ENCODE measurements at regions not wholly inside any gene's neighbourhood (a gene's known extent, or its start where the extent isn't known, plus 50 kb on each side); places are given as distances from the start of the nearest gene placed in this dataset.

- no TSS peak for BruUV-seq (replicated peaks)
These were observed 67.0 kb upstream of the NLRP1 start for GRCh38 chr17:5651348-5651747.

More at GRCh38 chr17:5651348-5651747, 67.0 kb upstream of the NLRP1 start:
- Histone ChIP-seq H4K5ac (ENCODE audit: low read depth, low read length) (no peak overlapping the region), H3K36me3 (ENCODE audit: control insufficient read depth, insufficient read depth, low read length) (no peaks in the 10 kb centered on the region), H2BK120ac (ENCODE audit: low read depth, low read length) (no peak overlapping the region), H3K9me1 (ENCODE audit: insufficient read depth, low read length) (no peaks in the 10 kb centered on the region), H3K4me1 (ENCODE audit: control insufficient read depth, insufficient read depth, low read length) (no peaks in the 10 kb centered on the region), H3K14ac (replicated peaks; ENCODE audit: low read depth, low read length) (no peak overlapping the region), H3K27ac (ENCODE audit: insufficient read depth, low read length) (no peak overlapping the region), H4K20me1 (ENCODE audit: insufficient read depth, low read length) (no peaks in the 10 kb centered on the region), H2BK15ac (ENCODE audit: low read depth, low read length) (no peak overlapping the region), H2AK9ac (replicated peaks; ENCODE audit: low read depth, low read length, poor library complexity) (no peak overlapping the region), H3K23ac (ENCODE audit: low read depth, low read length) (no peak overlapping the region), H2AK5ac (ENCODE audit: low read depth, low read length) (no peak overlapping the region), H3K4ac (ENCODE audit: low read depth, low read length) (no peak overlapping the region), H2BK20ac (ENCODE audit: low read depth, low read length) (no peak overlapping the region), H3K4me2 (ENCODE audit: low read depth, low read length) (no peak overlapping the region), H3K56ac (ENCODE audit: extremely low read depth, insufficient read depth, low read length) (no peak overlapping the region), H3K18ac (ENCODE audit: low read depth, low read length) (no peak overlapping the region), H3K79me1 (ENCODE audit: low read depth in 1 of 2, low read length in 2 of 2) (no peaks in the 10 kb centered on the region), H3K9me3 (ENCODE audit: control insufficient read depth, insufficient read depth, low read length) (peaks cover 4% of the 10 kb centered on the region), H2AFZ (replicated peaks; ENCODE audit: low read length, poor library complexity) (no peak overlapping the region), H4K8ac (ENCODE audit: low read depth in 2 of 2, low read length in 2 of 2) (no peak overlapping the region), H3K27me3 (ENCODE audit: control insufficient read depth, insufficient read depth, low read length) (no peaks in the 10 kb centered on the region), H3K9ac (ENCODE audit: low read depth, low read length) (no peak overlapping the region), H4K91ac (ENCODE audit: insufficient read depth, low read depth, low read length) (no peak overlapping the region), H2BK5ac (ENCODE audit: low read depth, low read length, poor library complexity, severe bottlenecking) (no peak overlapping the region), H3K4me3 (ENCODE audit: insufficient read depth, low read depth, low read length) (no peak overlapping the region)
- dilution Hi-C loops (cut with HindIII; ENCODE audit: low sequenced_read_pairs, unreplicated experiment): no loop called here
- in situ Hi-C loops (cut with MboI; ENCODE audit: low sequenced_read_pairs): no loop called here
- CTCF ChIA-PET: interaction anchor here (0.6 kb wide), 1 partner anchor 34 kb away, joined by 3 read pairs; no protein-coding TSS in a partner anchor
- intact Hi-C loops (cut with micrococcal nuclease): no loop called here
- ATAC-seq (ENCODE audit: low read depth) (no peak), DNase-seq (no peak)
- TF ChIP-seq SMC3 (IDR thresholded peaks at IDR 0.05; ENCODE audit: low read depth, low read length): no peak
- POLR2A ChIA-PET (ENCODE audit: unreplicated experiment): no interaction called here
- WGBS, 2 experiments (ENCODE audit: extremely low coverage in 2 of 2, insufficient read length in 1 of 2): no CpG with 5 or more reads among the region's 3 CpGs
